Stomach smooth muscle (tissue), 2 donors: ENCODE measurements at regions not wholly inside any gene's neighbourhood (a gene's known extent, or its start where the extent isn't known, plus 50 kb on each side); places are given as distances from the start of the nearest gene placed in this dataset.
"Not testable (repeated sequence)": the region's sequence is repeated elsewhere in the genome, so short reads cannot be mapped to it uniquely, and the experiment has no call there.

Experiments
- H3K27ac ChIP-seq: one replicate; pipeline ENCODE4 v1.7.0; 2013; ENCODE audit warnings: mild to moderate bottlenecking, low read length, inconsistent platforms
- H3K27me3 ChIP-seq, 2 donors: one replicate each; pipeline ENCODE4 v1.7.0; 2013; ENCODE audit warnings: low read length in 2 of 2; ENCODE audit not compliant: insufficient read depth in 2 of 2, control insufficient read depth in 1 of 2
- H3K36me3 ChIP-seq, 2 donors: one replicate each; pipeline ENCODE4 v1.7.0; 2013; ENCODE audit warnings: low read length in 2 of 2; ENCODE audit not compliant: control insufficient read depth in 2 of 2, insufficient read depth in 2 of 2
- H3K4me1 ChIP-seq: one replicate; pipeline ENCODE4 v1.7.0; 2013; ENCODE audit warnings: low read length; ENCODE audit not compliant: control insufficient read depth, insufficient read depth
- H3K4me3 ChIP-seq, 2 donors: one replicate each; pipeline ENCODE4 v1.7.0; 2013; ENCODE audit warnings: low read length in 2 of 2
- H3K9ac ChIP-seq, 2 donors: one replicate each; pipeline ENCODE4 v1.7.0; 2013; ENCODE audit warnings: low read length in 2 of 2, mild to moderate bottlenecking in 1 of 2
- H3K9me3 ChIP-seq, 2 donors: one replicate each; pipeline ENCODE4 v1.7.0; 2013; ENCODE audit warnings: low read length in 2 of 2; ENCODE audit not compliant: control insufficient read depth in 2 of 2
- donor health status: healthy.
- donor health status: Pancreatic carcinoma.

- H3K9me3 ChIP-seq: no peaks in the 10 kb centered on the region
- no peaks in the 10 kb centered on the region for H3K4me1 ChIP-seq
- no peaks in the 10 kb centered on the region for H3K27me3 ChIP-seq
- H3K27ac ChIP-seq: peak overlapping the region; percentile 46
- no peak overlapping the region for H3K4me3 ChIP-seq
- no peaks in the 10 kb centered on the region for H3K36me3 ChIP-seq
- no peak overlapping the region for H3K9ac ChIP-seq
Observed at GRCh38 chr4:37758226-37758625, 68.3 kb upstream of the PGM2 start.

- peak overlapping the region; percentile 46 for H3K27ac ChIP-seq
- no peak overlapping the region for H3K4me3 ChIP-seq
- no peaks in the 10 kb centered on the region for H3K36me3 ChIP-seq
- H3K27me3 ChIP-seq: no peaks in the 10 kb centered on the region
- H3K9me3 ChIP-seq: no peaks in the 10 kb centered on the region
- H3K4me1 ChIP-seq: no peaks in the 10 kb centered on the region
- H3K9ac ChIP-seq: no peak overlapping the region
Observed at GRCh38 chr4:37757761-37758160, 68.7 kb upstream of the PGM2 start.

GRCh38 chr4:37757121-37757520, 69.4 kb upstream of the PGM2 start:
- no peaks in the 10 kb centered on the region for H3K9me3 ChIP-seq
- H3K27ac ChIP-seq: no peak overlapping the region
- H3K36me3 ChIP-seq: no peaks in the 10 kb centered on the region
- H3K9ac ChIP-seq: no peak overlapping the region
- no peaks in the 10 kb centered on the region for H3K4me1 ChIP-seq
- H3K4me3 ChIP-seq: no peak overlapping the region
- no peaks in the 10 kb centered on the region for H3K27me3 ChIP-seq

DNA sequence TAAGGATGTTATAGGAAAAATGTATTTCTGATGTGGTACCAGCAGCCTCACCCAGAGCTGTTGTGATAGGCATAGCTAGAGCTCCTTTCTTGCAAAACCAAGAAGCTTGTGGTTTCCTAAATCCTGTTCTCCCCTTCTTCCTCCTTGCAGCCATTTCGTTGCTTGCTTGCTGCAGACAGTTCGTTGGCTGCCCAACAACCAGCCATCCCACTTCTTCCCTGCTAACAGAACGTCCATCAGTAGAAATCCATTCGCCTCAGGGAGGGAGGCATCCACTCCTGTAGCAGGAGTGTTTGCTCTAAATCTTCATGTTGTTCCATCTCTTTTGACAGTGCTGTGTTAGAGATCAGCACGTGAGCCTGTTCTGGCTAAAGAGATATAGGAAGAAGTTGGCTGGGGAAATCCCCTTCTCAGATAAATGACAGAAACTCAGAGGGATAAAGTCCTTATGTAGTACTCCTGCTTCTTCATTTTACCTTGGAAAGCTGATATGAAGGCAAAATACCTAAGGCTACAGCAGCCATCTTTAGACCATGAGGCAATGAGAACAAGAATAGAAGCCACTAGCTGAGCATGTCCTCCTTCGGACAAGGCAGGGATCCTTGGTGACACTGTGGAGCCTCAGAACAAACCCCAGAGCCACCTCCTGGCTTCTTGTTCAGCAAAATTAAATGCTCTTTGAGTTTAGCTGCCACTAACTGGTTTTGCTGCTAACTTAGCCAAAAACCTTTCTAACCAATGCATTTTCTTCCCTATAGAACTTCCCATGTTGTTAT, 68.4 kb upstream of the RELL1 start:
- H3K27ac ChIP-seq: peak overlapping the region; percentile 18
- no peaks in the 10 kb centered on the region for H3K36me3 ChIP-seq
- H3K9me3 ChIP-seq: no peaks in the 10 kb centered on the region
- no peak overlapping the region for H3K4me3 ChIP-seq
- H3K4me1 ChIP-seq: no peaks in the 10 kb centered on the region
- no peak overlapping the region for H3K9ac ChIP-seq
- no peaks in the 10 kb centered on the region for H3K27me3 ChIP-seq

DNA sequence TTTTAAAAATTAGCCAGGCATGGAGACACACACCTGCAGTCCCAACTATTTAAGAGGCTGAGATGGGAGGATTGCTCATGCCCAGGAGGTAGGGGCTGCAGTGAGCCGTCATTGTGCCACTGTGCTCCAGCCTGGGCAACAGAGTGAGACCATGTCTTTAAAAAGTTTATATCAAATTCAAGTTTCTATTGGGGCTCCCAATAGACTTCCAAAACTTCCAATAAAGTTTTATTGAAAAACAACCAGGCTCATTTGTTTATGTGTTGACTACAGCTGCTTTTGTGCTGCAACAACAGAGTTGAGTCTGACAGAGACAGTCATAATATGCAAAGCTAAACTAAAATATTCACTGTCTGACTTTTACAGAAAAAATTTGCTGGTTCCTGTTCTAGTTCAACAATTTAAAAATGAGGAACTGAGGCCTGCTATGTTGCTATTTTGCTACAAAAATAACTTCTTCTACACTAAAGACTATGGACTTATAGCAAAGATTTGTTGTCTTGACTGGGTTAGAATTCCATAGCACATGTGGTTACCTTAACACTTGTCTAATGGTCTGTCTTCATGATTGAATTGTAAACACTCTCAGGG, 63.3 kb upstream of the RELL1 start:
- H3K9me3 ChIP-seq: no peaks in the 10 kb centered on the region
- no peaks in the 10 kb centered on the region for H3K36me3 ChIP-seq
- H3K9ac ChIP-seq: no peak overlapping the region
- no peaks in the 10 kb centered on the region for H3K4me1 ChIP-seq
- H3K27ac ChIP-seq: no peak overlapping the region
- H3K27me3 ChIP-seq: no peaks in the 10 kb centered on the region
- no peak overlapping the region for H3K4me3 ChIP-seq

DNA sequence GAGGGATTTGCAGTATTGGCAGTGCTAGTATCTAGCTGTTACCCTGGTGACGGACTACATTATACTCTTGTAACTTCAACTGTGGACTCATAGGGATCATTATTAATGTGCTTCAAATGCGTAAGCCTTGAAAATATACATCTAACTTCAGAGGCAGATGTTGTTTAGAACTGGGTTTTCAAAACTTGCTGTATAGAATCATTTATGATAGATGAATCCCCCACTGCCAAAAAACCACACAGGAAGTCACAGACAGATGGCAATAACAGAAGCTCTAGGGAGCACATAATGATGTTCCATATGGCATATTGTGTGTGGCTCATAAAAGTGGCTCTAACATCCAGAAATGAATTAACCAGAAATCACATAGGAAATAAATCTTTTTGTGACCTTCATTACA, 62.3 kb upstream of the RELL1 start:
- no peak overlapping the region for H3K4me3 ChIP-seq
- H3K9ac ChIP-seq: no peak overlapping the region
- no peaks in the 10 kb centered on the region for H3K27me3 ChIP-seq
- no peaks in the 10 kb centered on the region for H3K4me1 ChIP-seq
- H3K27ac ChIP-seq: no peak overlapping the region
- H3K9me3 ChIP-seq: no peaks in the 10 kb centered on the region
- H3K36me3 ChIP-seq: no peaks in the 10 kb centered on the region

GRCh38 chr4:37747772-37748330, 61.7 kb upstream of the RELL1 start:
- H3K4me3 ChIP-seq: no peak overlapping the region
- no peaks in the 10 kb centered on the region for H3K9me3 ChIP-seq
- H3K27ac ChIP-seq: no peak overlapping the region
- no peaks in the 10 kb centered on the region for H3K36me3 ChIP-seq
- no peak overlapping the region for H3K9ac ChIP-seq
- H3K4me1 ChIP-seq: no peaks in the 10 kb centered on the region
- H3K27me3 ChIP-seq: no peaks in the 10 kb centered on the region

DNA sequence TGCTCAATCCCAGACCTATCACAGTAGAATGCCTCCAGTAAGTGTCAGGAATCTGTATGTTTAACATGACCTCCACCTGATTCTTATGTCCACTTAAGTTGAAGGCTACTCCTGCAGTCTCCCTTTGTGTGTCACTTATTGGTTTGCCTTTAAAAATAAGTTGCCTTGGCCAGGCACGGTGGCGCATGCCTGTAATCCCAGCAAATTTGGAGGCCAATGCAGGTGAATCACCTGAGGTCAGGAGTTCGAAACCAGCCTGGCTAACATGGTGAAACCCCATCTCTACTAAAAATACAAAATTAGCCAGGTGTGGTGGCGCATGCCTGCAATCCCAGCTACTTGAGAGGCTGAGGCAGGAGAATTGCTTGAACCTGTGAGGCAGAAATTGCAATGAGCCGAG, 60.7 kb upstream of the RELL1 start:
- H3K4me3 ChIP-seq, H3K9me3 ChIP-seq, H3K4me1 ChIP-seq, H3K27me3 ChIP-seq, H3K9ac ChIP-seq, H3K36me3 ChIP-seq, H3K27ac ChIP-seq: not testable (repeated sequence)

DNA sequence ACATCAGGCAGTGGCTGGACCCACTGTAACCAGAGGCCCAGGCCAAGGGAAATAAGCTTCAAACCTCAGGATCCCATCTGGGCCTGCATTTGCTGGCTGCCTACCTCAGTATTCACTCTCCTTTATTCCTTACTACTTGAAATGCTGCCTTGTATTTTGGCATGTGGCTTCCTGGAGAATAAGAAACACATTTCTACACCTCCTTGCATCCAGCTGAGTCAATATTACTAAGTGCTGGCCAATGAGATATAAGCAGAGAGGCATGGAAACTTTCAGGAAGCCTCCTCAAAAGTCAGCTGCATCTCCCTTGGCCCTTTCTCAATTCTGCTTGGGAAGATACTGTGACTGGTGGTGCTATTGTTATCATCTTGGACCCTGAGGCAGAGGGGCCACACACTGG, 59.8 kb upstream of the RELL1 start:
- Histone ChIP-seq H3K4me3 (no peak overlapping the region), H3K27me3 (no peaks in the 10 kb centered on the region), H3K9me3 (no peaks in the 10 kb centered on the region), H3K27ac (no peak overlapping the region), H3K36me3 (no peaks in the 10 kb centered on the region), H3K9ac (no peak overlapping the region), H3K4me1 (no peaks in the 10 kb centered on the region)

GRCh38 chr4:37742149-37742548, 56.0 kb upstream of the RELL1 start:
- Histone ChIP-seq H3K36me3 (no peaks in the 10 kb centered on the region), H3K27ac (no peak overlapping the region), H3K4me1 (no peaks in the 10 kb centered on the region), H3K27me3 (no peaks in the 10 kb centered on the region), H3K4me3 (no peak overlapping the region), H3K9ac (no peak overlapping the region), H3K9me3 (no peaks in the 10 kb centered on the region)

DNA sequence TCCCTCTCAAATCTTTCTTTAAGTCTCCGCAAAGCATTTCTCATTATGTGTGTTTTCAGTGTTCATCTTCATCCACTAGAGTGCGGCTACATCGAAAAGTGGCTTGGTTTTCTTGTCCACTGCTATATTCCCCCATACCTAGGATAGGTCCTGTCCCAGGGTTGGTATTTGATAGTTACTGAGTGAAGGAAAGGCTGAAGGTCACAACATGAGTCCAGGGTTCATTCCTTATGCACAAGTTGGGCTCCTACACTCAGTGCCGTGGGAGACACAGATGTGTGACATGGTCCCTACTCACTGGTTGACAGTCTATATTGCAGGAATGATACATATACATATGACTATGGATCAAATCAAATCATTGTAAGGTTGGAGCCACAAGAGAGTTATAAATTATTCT, 55.4 kb upstream of the RELL1 start:
- Histone ChIP-seq H3K9ac (no peak overlapping the region), H3K36me3 (no peaks in the 10 kb centered on the region), H3K4me3 (no peak overlapping the region), H3K9me3 (no peaks in the 10 kb centered on the region), H3K27me3 (no peaks in the 10 kb centered on the region), H3K27ac (no peak overlapping the region), H3K4me1 (no peaks in the 10 kb centered on the region)
